CD8-positive, alpha-beta memory T cell (primary cell): ENCODE measurements at regions not wholly inside any gene's neighbourhood (a gene's known extent, or its start where the extent isn't known, plus 50 kb on each side); places are given as distances from the start of the nearest gene placed in this dataset.
"Not testable (repeated sequence)": the region's sequence is repeated elsewhere in the genome, so short reads cannot be mapped to it uniquely, and the experiment has no call there.

Experiments
- CTCF ChIA-PET: fragments of 350-600 bp; sonication (Branson Sonifier 250); formaldehyde crosslinking; loops from one replicate; lab custom pipeline; 2021; ENCODE audit warnings: antibody characterized with exemption; lab: Charles Lee
- POLR2A ChIA-PET: fragments of 350-600 bp; sonication (Branson Sonifier 250); formaldehyde crosslinking; loops from one replicate; lab custom pipeline; 2021; ENCODE audit warnings: antibody characterized with exemption; lab: Charles Lee
- DNase-seq, 5 donors: peaks; one replicate each; pipeline versions ENCODE4 v3.0.0 to v3.0.0-alpha.2; 2020 to 2022; ENCODE audit warnings: mixed read lengths in 1 of 5
- H3K27ac ChIP-seq: one replicate; pipeline ENCODE4 v1.7.0; 2013; ENCODE audit warnings: low read depth, mild to moderate bottlenecking, low read length, moderate library complexity
- H3K27me3 ChIP-seq: 2 replicates; pipeline ENCODE4 v1.7.0; 2013; ENCODE audit warnings: low read length, mild to moderate bottlenecking; ENCODE audit not compliant: insufficient read depth, poor library complexity, severe bottlenecking
- H3K36me3 ChIP-seq: 2 replicates; pipeline ENCODE4 v1.7.0; 2013; ENCODE audit warnings: mild to moderate bottlenecking, low read length, moderate library complexity; ENCODE audit not compliant: insufficient read depth
- H3K4me1 ChIP-seq: 2 replicates; pipeline ENCODE4 v1.7.0; 2013; ENCODE audit warnings: mild to moderate bottlenecking, low read length, moderate library complexity; ENCODE audit not compliant: insufficient read depth
- H3K4me3 ChIP-seq: 2 replicates; pipeline ENCODE4 v1.7.0; 2013; ENCODE audit warnings: mild to moderate bottlenecking, low read length
- H3K9me3 ChIP-seq: 2 replicates; pipeline ENCODE4 v1.7.0; 2013; ENCODE audit warnings: mild to moderate bottlenecking, low read length
- H3K27ac Mint-ChIP-seq, 8 donors: one replicate each; pipeline ENCODE4 v1.8.0; 2020 to 2021; ENCODE audit warnings: mixed read lengths in 8 of 8, mild to moderate bottlenecking in 6 of 8, inconsistent platforms in 3 of 8, moderate library complexity in 3 of 8
- H3K27me3 Mint-ChIP-seq, 2 donors: one replicate each; pipeline ENCODE4 v1.8.0; 2020 to 2021; ENCODE audit warnings: mixed read lengths in 2 of 2, mild to moderate bottlenecking in 1 of 2, moderate library complexity in 1 of 2
- H3K36me3 Mint-ChIP-seq, 3 donors: one replicate each; pipeline ENCODE4 v1.8.0; 2020 to 2021; ENCODE audit warnings: mixed read lengths in 3 of 3, inconsistent platforms in 1 of 3, mild to moderate bottlenecking in 1 of 3
- H3K4me1 Mint-ChIP-seq, 3 donors: one replicate each; pipeline ENCODE4 v1.8.0; 2020 to 2021; ENCODE audit warnings: mixed read lengths in 3 of 3, inconsistent platforms in 1 of 3, mild to moderate bottlenecking in 1 of 3
- H3K4me3 Mint-ChIP-seq, 7 donors: one replicate each; pipeline ENCODE4 v1.8.0; 2020 to 2021; ENCODE audit warnings: mixed read lengths in 7 of 7, mild to moderate bottlenecking in 6 of 7, moderate library complexity in 4 of 7, inconsistent platforms in 2 of 7
- H3K9me3 Mint-ChIP-seq, 5 donors: one replicate each; pipeline ENCODE4 v1.8.0; 2020 to 2022; ENCODE audit warnings: mixed read lengths in 5 of 5, mild to moderate bottlenecking in 3 of 5, moderate library complexity in 2 of 5, inconsistent platforms in 1 of 5

GRCh38 chr17:33924104-33924503 lies 331.0 kb upstream of the CCL2 start:
- Mint-ChIP-seq H3K4me1 (no peaks in the 10 kb centered on the region), H3K27ac (no peak overlapping the region), H3K36me3 (no peaks in the 10 kb centered on the region), H3K27me3 (peaks cover 7 to 30% of the 10 kb centered on the region in 2 donors), H3K9me3 (peaks cover 0 to 5% (median 0%) of the 10 kb centered on the region in 5 donors), H3K4me3 (no peak overlapping the region)
- POLR2A ChIA-PET: no interaction called here
- no peaks in the 10 kb centered on the region for H3K27me3 ChIP-seq
- H3K27ac ChIP-seq: peak overlapping the region; percentile 56
- no peak overlapping the region for H3K4me3 ChIP-seq
- H3K36me3 ChIP-seq: no peaks in the 10 kb centered on the region
- no peaks in the 10 kb centered on the region for H3K9me3 ChIP-seq
- no peak for DNase-seq
- CTCF ChIA-PET: no interaction called here
- no peaks in the 10 kb centered on the region for H3K4me1 ChIP-seq

GRCh38 chr17:33925649-33926048 lies 329.4 kb upstream of the CCL2 start:
- H3K27ac Mint-ChIP-seq: no peak overlapping the region
- no peak overlapping the region for H3K27ac ChIP-seq
- no peak overlapping the region for H3K4me3 ChIP-seq
- no peaks in the 10 kb centered on the region for H3K4me1 ChIP-seq
- H3K36me3 ChIP-seq: no peaks in the 10 kb centered on the region
- H3K4me1 Mint-ChIP-seq: no peaks in the 10 kb centered on the region
- POLR2A ChIA-PET: no interaction called here
- peaks cover 13 to 42% of the 10 kb centered on the region in 2 donors for H3K27me3 Mint-ChIP-seq
- no peaks in the 10 kb centered on the region for H3K27me3 ChIP-seq
- H3K9me3 ChIP-seq: no peaks in the 10 kb centered on the region
- CTCF ChIA-PET: no interaction called here
- H3K36me3 Mint-ChIP-seq: no peaks in the 10 kb centered on the region
- H3K4me3 Mint-ChIP-seq: no peak overlapping the region
- H3K9me3 Mint-ChIP-seq: no peaks in the 10 kb centered on the region
- no peak for DNase-seq

GRCh38 chr17:33927732-33928133 lies 327.4 kb upstream of the CCL2 start:
- Histone ChIP-seq H3K36me3 (no peaks in the 10 kb centered on the region), H3K27ac (no peak overlapping the region), H3K4me3 (no peak overlapping the region), H3K9me3 (no peaks in the 10 kb centered on the region), H3K4me1 (no peaks in the 10 kb centered on the region), H3K27me3 (no peaks in the 10 kb centered on the region)
- Mint-ChIP-seq H3K4me1 (no peaks in the 10 kb centered on the region), H3K27ac (no peak overlapping the region), H3K27me3 (peaks cover 13 to 31% of the 10 kb centered on the region in 2 donors), H3K4me3 (no peak overlapping the region), H3K9me3 (no peaks in the 10 kb centered on the region), H3K36me3 (no peaks in the 10 kb centered on the region)
- POLR2A ChIA-PET: no interaction called here
- DNase-seq: no peak
- CTCF ChIA-PET: no interaction called here

GRCh38 chr17:33929181-33929724 lies 325.8 kb upstream of the CCL2 start:
- no peak overlapping the region for H3K4me3 Mint-ChIP-seq
- ChIA-PET CTCF (no interaction called here), POLR2A (no interaction called here)
- no peaks in the 10 kb centered on the region for H3K36me3 Mint-ChIP-seq
- peaks cover 14 to 29% of the 10 kb centered on the region in 2 donors for H3K27me3 Mint-ChIP-seq
- Histone ChIP-seq H3K27me3 (no peaks in the 10 kb centered on the region), H3K27ac (no peak overlapping the region), H3K4me1 (no peaks in the 10 kb centered on the region), H3K9me3 (no peaks in the 10 kb centered on the region), H3K36me3 (no peaks in the 10 kb centered on the region), H3K4me3 (no peak overlapping the region)
- no peak overlapping the region for H3K27ac Mint-ChIP-seq
- no peaks in the 10 kb centered on the region for H3K9me3 Mint-ChIP-seq
- DNase-seq: no peak
- H3K4me1 Mint-ChIP-seq: no peaks in the 10 kb centered on the region

- H3K4me1 Mint-ChIP-seq, H3K9me3 ChIP-seq, H3K4me1 ChIP-seq, H3K27me3 ChIP-seq, H3K36me3 Mint-ChIP-seq, H3K4me3 Mint-ChIP-seq, POLR2A ChIA-PET, H3K27ac Mint-ChIP-seq, DNase-seq, H3K9me3 Mint-ChIP-seq, H3K4me3 ChIP-seq, H3K36me3 ChIP-seq: not testable (repeated sequence)
- CTCF ChIA-PET: interaction anchor here (1.2 kb wide), 1 partner anchor 10 kb away, joined by 3 read pairs; no protein-coding TSS in a partner anchor
- H3K27me3 Mint-ChIP-seq: peaks cover 17 to 34% of the 10 kb centered on the region in 2 donors
- H3K27ac ChIP-seq: peak overlapping the region; percentile 80
Measured at GRCh38 chr17:33931148-33931814, 323.8 kb upstream of the CCL2 start.

- peaks cover 17 to 32% of the 10 kb centered on the region in 2 donors for H3K27me3 Mint-ChIP-seq
- H3K4me1 Mint-ChIP-seq: no peaks in the 10 kb centered on the region
- H3K27ac ChIP-seq: no peak overlapping the region
- H3K36me3 ChIP-seq: no peaks in the 10 kb centered on the region
- CTCF ChIA-PET: no interaction called here
- no peaks in the 10 kb centered on the region for H3K9me3 Mint-ChIP-seq
- H3K36me3 Mint-ChIP-seq: no peaks in the 10 kb centered on the region
- POLR2A ChIA-PET: no interaction called here
- H3K9me3 ChIP-seq: no peaks in the 10 kb centered on the region
- no peak overlapping the region for H3K4me3 ChIP-seq
- no peak overlapping the region for H3K4me3 Mint-ChIP-seq
- H3K27ac Mint-ChIP-seq: no peak overlapping the region
- no peaks in the 10 kb centered on the region for H3K4me1 ChIP-seq
- H3K27me3 ChIP-seq: no peaks in the 10 kb centered on the region
- DNase-seq: no peak
Measured at GRCh38 chr17:33932996-33933395, 322.1 kb upstream of the CCL2 start.

GRCh38 chr17:33933576-33933975 lies 321.5 kb upstream of the CCL2 start:
- Histone ChIP-seq H3K4me3 (no peak overlapping the region), H3K9me3 (no peaks in the 10 kb centered on the region), H3K27me3 (no peaks in the 10 kb centered on the region), H3K4me1 (no peaks in the 10 kb centered on the region), H3K36me3 (no peaks in the 10 kb centered on the region), H3K27ac (no peak overlapping the region)
- H3K4me3 Mint-ChIP-seq: no peak overlapping the region
- CTCF ChIA-PET: no interaction called here
- no peaks in the 10 kb centered on the region for H3K4me1 Mint-ChIP-seq
- H3K27ac Mint-ChIP-seq: no peak overlapping the region
- no peak for DNase-seq
- H3K9me3 Mint-ChIP-seq: no peaks in the 10 kb centered on the region
- peaks cover 13 to 29% of the 10 kb centered on the region in 2 donors for H3K27me3 Mint-ChIP-seq
- POLR2A ChIA-PET: no interaction called here
- H3K36me3 Mint-ChIP-seq: no peaks in the 10 kb centered on the region

GRCh38 chr17:33934696-33935095 lies 320.4 kb upstream of the CCL2 start:
- H3K27me3 ChIP-seq: no peaks in the 10 kb centered on the region
- Mint-ChIP-seq H3K27ac (no peak overlapping the region), H3K27me3 (peaks cover 10 to 23% of the 10 kb centered on the region in 2 donors), H3K36me3 (no peaks in the 10 kb centered on the region), H3K4me1 (no peaks in the 10 kb centered on the region), H3K9me3 (no peaks in the 10 kb centered on the region), H3K4me3 (no peak overlapping the region)
- POLR2A ChIA-PET: no interaction called here
- no peaks in the 10 kb centered on the region for H3K36me3 ChIP-seq
- H3K9me3 ChIP-seq: no peaks in the 10 kb centered on the region
- H3K4me3 ChIP-seq: no peak overlapping the region
- no peak for DNase-seq
- no peak overlapping the region for H3K27ac ChIP-seq
- CTCF ChIA-PET: no interaction called here
- no peaks in the 10 kb centered on the region for H3K4me1 ChIP-seq
